ENCODE measurements at regions not wholly inside any gene's neighbourhood (a gene's known extent, or its start where the extent isn't known, plus 50 kb on each side); places are given as distances from the start of the nearest gene placed in this dataset.

DNA sequence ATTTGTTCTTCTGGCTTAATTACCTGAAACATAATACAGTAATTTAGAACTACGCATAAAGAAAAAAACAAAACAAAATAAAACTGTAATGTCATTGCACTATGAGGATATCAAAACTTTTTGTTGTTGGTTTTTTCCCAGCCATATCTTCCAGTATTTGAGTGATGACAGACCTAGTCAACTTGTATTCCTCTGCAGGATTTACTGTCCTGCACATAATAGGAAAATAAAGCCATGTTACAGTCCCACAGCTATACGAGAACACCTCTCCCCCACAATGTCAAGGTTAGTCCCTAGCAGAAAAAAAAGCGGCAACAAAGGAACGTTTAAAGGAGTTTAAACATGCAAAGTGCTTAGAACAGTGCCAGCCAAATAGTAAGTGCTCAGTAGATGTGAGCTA lies 55.3 kb upstream of the PRDX6 start:
- H3K27me3 ChIP-seq (ENCODE audit: control insufficient read depth, insufficient read depth, low read length): no peaks in the 10 kb centered on the region
- H3K27ac ChIP-seq (ENCODE audit: low read length): no peak overlapping the region
- in situ Hi-C loops (cut with HindIII; ENCODE audit: low pct_unique_long_range_greater_than_20kb, low sequenced_read_pairs): no loop called here
- DNase-seq (ENCODE audit: low read depth, low spot score): no peak
- no peaks in the 10 kb centered on the region for H3K36me3 ChIP-seq (ENCODE audit: control insufficient read depth, insufficient read depth, low read length)
- TF ChIP-seq SIN3A (IDR thresholded peaks at IDR 0.05; ENCODE audit: borderline replicate concordance, insufficient read depth, low read depth, low read length) (no peak), POLR2AphosphoS5 (IDR thresholded peaks at IDR 0.05; ENCODE audit: low read depth, low read length) (no peak), TCF7L2 (IDR thresholded peaks at IDR 0.05; ENCODE audit: low read depth, low read length) (no peak)
- TF ChIP-seq, protein P1, sequence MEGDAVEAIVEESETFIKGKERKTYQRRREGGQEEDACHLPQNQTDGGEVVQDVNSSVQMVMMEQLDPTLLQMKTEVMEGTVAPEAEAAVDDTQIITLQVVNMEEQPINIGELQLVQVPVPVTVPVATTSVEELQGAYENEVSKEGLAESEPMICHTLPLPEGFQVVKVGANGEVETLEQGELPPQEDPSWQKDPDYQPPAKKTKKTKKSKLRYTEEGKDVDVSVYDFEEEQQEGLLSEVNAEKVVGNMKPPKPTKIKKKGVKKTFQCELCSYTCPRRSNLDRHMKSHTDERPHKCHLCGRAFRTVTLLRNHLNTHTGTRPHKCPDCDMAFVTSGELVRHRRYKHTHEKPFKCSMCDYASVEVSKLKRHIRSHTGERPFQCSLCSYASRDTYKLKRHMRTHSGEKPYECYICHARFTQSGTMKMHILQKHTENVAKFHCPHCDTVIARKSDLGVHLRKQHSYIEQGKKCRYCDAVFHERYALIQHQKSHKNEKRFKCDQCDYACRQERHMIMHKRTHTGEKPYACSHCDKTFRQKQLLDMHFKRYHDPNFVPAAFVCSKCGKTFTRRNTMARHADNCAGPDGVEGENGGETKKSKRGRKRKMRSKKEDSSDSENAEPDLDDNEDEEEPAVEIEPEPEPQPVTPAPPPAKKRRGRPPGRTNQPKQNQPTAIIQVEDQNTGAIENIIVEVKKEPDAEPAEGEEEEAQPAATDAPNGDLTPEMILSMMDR (IDR thresholded peaks at IDR 0.05): no peak
- TF ChIP-seq, protein P2, sequence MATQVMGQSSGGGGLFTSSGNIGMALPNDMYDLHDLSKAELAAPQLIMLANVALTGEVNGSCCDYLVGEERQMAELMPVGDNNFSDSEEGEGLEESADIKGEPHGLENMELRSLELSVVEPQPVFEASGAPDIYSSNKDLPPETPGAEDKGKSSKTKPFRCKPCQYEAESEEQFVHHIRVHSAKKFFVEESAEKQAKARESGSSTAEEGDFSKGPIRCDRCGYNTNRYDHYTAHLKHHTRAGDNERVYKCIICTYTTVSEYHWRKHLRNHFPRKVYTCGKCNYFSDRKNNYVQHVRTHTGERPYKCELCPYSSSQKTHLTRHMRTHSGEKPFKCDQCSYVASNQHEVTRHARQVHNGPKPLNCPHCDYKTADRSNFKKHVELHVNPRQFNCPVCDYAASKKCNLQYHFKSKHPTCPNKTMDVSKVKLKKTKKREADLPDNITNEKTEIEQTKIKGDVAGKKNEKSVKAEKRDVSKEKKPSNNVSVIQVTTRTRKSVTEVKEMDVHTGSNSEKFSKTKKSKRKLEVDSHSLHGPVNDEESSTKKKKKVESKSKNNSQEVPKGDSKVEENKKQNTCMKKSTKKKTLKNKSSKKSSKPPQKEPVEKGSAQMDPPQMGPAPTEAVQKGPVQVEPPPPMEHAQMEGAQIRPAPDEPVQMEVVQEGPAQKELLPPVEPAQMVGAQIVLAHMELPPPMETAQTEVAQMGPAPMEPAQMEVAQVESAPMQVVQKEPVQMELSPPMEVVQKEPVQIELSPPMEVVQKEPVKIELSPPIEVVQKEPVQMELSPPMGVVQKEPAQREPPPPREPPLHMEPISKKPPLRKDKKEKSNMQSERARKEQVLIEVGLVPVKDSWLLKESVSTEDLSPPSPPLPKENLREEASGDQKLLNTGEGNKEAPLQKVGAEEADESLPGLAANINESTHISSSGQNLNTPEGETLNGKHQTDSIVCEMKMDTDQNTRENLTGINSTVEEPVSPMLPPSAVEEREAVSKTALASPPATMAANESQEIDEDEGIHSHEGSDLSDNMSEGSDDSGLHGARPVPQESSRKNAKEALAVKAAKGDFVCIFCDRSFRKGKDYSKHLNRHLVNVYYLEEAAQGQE (IDR thresholded peaks at IDR 0.05; ENCODE audit: insufficient read depth in 1 of 2, low read depth in 2 of 2, low read length in 1 of 2): no peak
- ChIA-PET POLR2A (interaction anchor here (0.6 kb wide), 1 partner anchor 219 kb away, joined by 5 read pairs; no protein-coding TSS in a partner anchor), CTCF (interaction anchor here (0.5 to 0.6 kb wide), 2 partner anchors 408 to 1436 kb away, joined by 3 read pairs; no protein-coding TSS in a partner anchor)
- H3K4me3 ChIP-seq (ENCODE audit: low read depth in 2 of 2, low read length in 2 of 2): no peak overlapping the region
- H3K4me1 ChIP-seq (ENCODE audit: control insufficient read depth, insufficient read depth, low read length): peaks cover 5% of the 10 kb centered on the region; the same call in 1 of the 2 replicates
- ATAC-seq: no peak
- BruUV-seq (replicated peaks): TSS peak; percentile 56
- intact Hi-C loops (cut with micrococcal nuclease; ENCODE audit: unreplicated experiment): loop anchor here (5.0 kb wide), 1 partner anchor 679 kb away; no protein-coding TSS in a partner anchor
- H3K9me3 ChIP-seq (ENCODE audit: control insufficient read depth, insufficient read depth, low read depth, low read length): no peaks in the 10 kb centered on the region

DNA sequence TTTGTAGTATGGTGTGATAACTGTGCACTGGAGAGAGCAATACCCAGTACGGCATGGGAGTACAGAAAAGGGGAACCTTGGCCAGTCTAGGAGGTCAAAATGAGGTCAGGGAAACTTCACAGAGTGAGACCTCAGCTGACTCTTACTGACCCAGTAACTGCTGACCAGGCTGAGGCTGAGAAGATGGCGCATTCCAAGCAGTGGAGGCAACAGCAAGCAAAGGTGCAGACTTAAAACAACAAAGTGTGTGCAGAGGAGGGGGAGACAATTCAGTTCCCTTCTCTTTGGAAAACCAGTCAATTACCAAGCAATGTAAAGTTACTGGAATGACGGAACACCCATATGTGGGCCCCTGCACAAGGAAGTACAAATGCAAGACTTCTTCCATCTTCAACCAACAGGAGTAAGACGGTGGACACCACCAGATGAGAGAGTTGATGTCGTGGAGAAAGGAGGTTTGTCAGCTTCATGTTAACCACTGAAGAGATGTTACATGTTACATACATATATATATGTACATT lies 54.6 kb upstream of the PRDX6 start:
- in situ Hi-C loops (cut with HindIII; ENCODE audit: low pct_unique_long_range_greater_than_20kb, low sequenced_read_pairs) (no loop called here), intact Hi-C loops (cut with micrococcal nuclease; ENCODE audit: unreplicated experiment) (loop anchor here (5.0 kb wide), 1 partner anchor 680 kb away; no protein-coding TSS in a partner anchor)
- no TSS peak for BruUV-seq (replicated peaks)
- Histone ChIP-seq H3K27ac (ENCODE audit: low read length) (no peak overlapping the region), H3K4me1 (ENCODE audit: control insufficient read depth, insufficient read depth, low read length) (peaks cover 5% of the 10 kb centered on the region; the same call in 1 of the 2 replicates), H3K9me3 (ENCODE audit: control insufficient read depth, insufficient read depth, low read depth, low read length) (no peaks in the 10 kb centered on the region), H3K4me3 (ENCODE audit: low read depth in 2 of 2, low read length in 2 of 2) (no peak overlapping the region), H3K36me3 (ENCODE audit: control insufficient read depth, insufficient read depth, low read length) (no peaks in the 10 kb centered on the region), H3K27me3 (ENCODE audit: control insufficient read depth, insufficient read depth, low read length) (no peaks in the 10 kb centered on the region)
- CTCF ChIA-PET: interaction anchor here (0.5 kb wide), 1 partner anchor 408 kb away, joined by 3 read pairs; no protein-coding TSS in a partner anchor
- ATAC-seq: no peak
- TF ChIP-seq TCF7L2 (IDR thresholded peaks at IDR 0.05; ENCODE audit: low read depth, low read length): no peak
- TF ChIP-seq, protein P1 (IDR thresholded peaks at IDR 0.05): no peak
- TF ChIP-seq, protein P2 (IDR thresholded peaks at IDR 0.05; ENCODE audit: insufficient read depth in 1 of 2, low read depth in 2 of 2, low read length in 1 of 2): no peak
- no peak for DNase-seq (ENCODE audit: low read depth, low spot score)
- POLR2A ChIA-PET: no interaction called here
